Inflammatory macrophage treated with lipopolysaccharide for 4 hours (primary cell): ENCODE measurements at regions not wholly inside any gene's neighbourhood (a gene's known extent, or its start where the extent isn't known, plus 50 kb on each side); places are given as distances from the start of the nearest gene placed in this dataset.
"Not testable (repeated sequence)": the region's sequence is repeated elsewhere in the genome, so short reads cannot be mapped to it uniquely, and the experiment has no call there.

Experiments used
- DNase-seq: peaks from one replicate; pipeline ENCODE4 v3.0.0-alpha.2; 2020

GRCh38 chr1:218887141-218887925 lies 286.3 kb upstream of the LYPLAL1 start:
- no peak for DNase-seq

- no peak for DNase-seq
These were observed 283.2 kb upstream of the LYPLAL1 start for GRCh38 chr1:218890451-218890850.

- DNase-seq = no peak
These were observed 282.1 kb upstream of the LYPLAL1 start for GRCh38 chr1:218891577-218891976.

GRCh38 chr1:218895064-218895587 lies 278.6 kb upstream of the LYPLAL1 start:
- DNase-seq = no peak

GRCh38 chr1:218896202-218896601 lies 277.5 kb upstream of the LYPLAL1 start:
- no peak for DNase-seq

GRCh38 chr1:218898921-218899320 lies 274.8 kb upstream of the LYPLAL1 start:
- no peak for DNase-seq

- DNase-seq = no peak
These were observed 273.1 kb upstream of the LYPLAL1 start for GRCh38 chr1:218900615-218901014.

- DNase-seq = no peak
These were observed 269.3 kb upstream of the LYPLAL1 start for GRCh38 chr1:218904416-218904815.

GRCh38 chr1:218916720-218917119 lies 257.0 kb upstream of the LYPLAL1 start:
- no peak for DNase-seq

GRCh38 chr1:218917656-218918055 lies 256.0 kb upstream of the LYPLAL1 start:
- no peak for DNase-seq

- no peak for DNase-seq
These were observed 247.9 kb upstream of the LYPLAL1 start for GRCh38 chr1:218925777-218926176.

GRCh38 chr1:218926631-218927030 lies 247.0 kb upstream of the LYPLAL1 start:
- no peak for DNase-seq

- no peak for DNase-seq
These were observed 243.7 kb upstream of the LYPLAL1 start for GRCh38 chr1:218930000-218930399.

GRCh38 chr1:218930472-218931241 lies 243.0 kb upstream of the LYPLAL1 start:
- DNase-seq = no peak

GRCh38 chr1:218931324-218931723 lies 242.4 kb upstream of the LYPLAL1 start:
- no peak for DNase-seq

GRCh38 chr1:218933513-218933912 lies 240.2 kb upstream of the LYPLAL1 start:
- no peak for DNase-seq

- DNase-seq = not testable (repeated sequence)
These were observed 238.3 kb upstream of the LYPLAL1 start for GRCh38 chr1:218935408-218935807.

- DNase-seq = no peak
These were observed 235.4 kb upstream of the LYPLAL1 start for GRCh38 chr1:218938259-218938658.

GRCh38 chr1:218939095-218939494 lies 234.6 kb upstream of the LYPLAL1 start:
- no peak for DNase-seq

- no peak for DNase-seq
These were observed 231.2 kb upstream of the LYPLAL1 start for GRCh38 chr1:218942431-218942830.

GRCh38 chr1:218943371-218943770 lies 230.3 kb upstream of the LYPLAL1 start:
- DNase-seq = no peak

- no peak for DNase-seq
These were observed 228.6 kb upstream of the LYPLAL1 start for GRCh38 chr1:218945050-218945449.

- no peak for DNase-seq
These were observed 227.5 kb upstream of the LYPLAL1 start for GRCh38 chr1:218946147-218946546.

- DNase-seq = no peak
These were observed 225.2 kb upstream of the LYPLAL1 start for GRCh38 chr1:218948446-218948845.
